Fibroblast of lung (primary cell): ENCODE measurements at regions not wholly inside any gene's neighbourhood (a gene's known extent, or its start where the extent isn't known, plus 50 kb on each side); places are given as distances from the start of the nearest gene placed in this dataset.

Experiments
- EZH2 ChIP-seq: IDR thresholded peaks from 2 replicates; pipeline ENCODE4 v1.5.1; 2012; ENCODE audit warnings: low read length, control low read depth, mild to moderate bottlenecking; ENCODE audit errors: missing control alignments
- TF ChIP-seq, protein P1 (sequence below), 2 donors: IDR thresholded peaks in 1 of 2; conservative IDR thresholded peaks in 1 of 2; 1 replicate in 1 of 2; 2 replicates in 1 of 2; pipeline ENCODE4 v1.5.1; 2011 to 2012; ENCODE audit warnings: low read length in 2 of 2, control low read depth in 1 of 2, inconsistent platforms in 1 of 2, low read depth in 1 of 2, mild to moderate bottlenecking in 1 of 2

DNA sequence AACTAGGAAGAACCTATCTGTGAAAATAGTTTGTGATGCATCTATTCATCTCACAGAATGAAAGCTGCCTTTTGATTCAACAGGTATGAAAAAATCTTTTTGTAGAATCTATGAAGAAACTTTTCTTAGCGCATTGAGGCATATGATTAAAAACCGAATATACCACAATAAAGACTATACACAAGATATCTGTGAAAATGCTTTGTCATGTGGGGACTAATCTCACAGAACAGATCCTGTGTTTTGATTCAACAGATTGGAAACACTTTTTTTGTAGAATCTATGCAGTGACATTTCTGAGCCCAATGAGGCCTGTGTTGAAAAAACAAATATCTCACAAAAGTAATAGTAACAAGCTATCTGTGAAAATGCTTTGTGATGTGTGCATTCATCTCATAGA lies 2247.5 kb downstream of the TP53TG3F start:
- TF ChIP-seq, protein P1, sequence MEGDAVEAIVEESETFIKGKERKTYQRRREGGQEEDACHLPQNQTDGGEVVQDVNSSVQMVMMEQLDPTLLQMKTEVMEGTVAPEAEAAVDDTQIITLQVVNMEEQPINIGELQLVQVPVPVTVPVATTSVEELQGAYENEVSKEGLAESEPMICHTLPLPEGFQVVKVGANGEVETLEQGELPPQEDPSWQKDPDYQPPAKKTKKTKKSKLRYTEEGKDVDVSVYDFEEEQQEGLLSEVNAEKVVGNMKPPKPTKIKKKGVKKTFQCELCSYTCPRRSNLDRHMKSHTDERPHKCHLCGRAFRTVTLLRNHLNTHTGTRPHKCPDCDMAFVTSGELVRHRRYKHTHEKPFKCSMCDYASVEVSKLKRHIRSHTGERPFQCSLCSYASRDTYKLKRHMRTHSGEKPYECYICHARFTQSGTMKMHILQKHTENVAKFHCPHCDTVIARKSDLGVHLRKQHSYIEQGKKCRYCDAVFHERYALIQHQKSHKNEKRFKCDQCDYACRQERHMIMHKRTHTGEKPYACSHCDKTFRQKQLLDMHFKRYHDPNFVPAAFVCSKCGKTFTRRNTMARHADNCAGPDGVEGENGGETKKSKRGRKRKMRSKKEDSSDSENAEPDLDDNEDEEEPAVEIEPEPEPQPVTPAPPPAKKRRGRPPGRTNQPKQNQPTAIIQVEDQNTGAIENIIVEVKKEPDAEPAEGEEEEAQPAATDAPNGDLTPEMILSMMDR (conservative IDR thresholded peaks at IDR 0.05 in 1 of 2, IDR thresholded peaks at IDR 0.05 in 1 of 2; ENCODE audit: low read depth in 1 of 2, low read length in 2 of 2): no peak
- no peak for TF ChIP-seq EZH2
